SK-N-MC (cell line): ENCODE measurements at regions not wholly inside any gene's neighbourhood (a gene's known extent, or its start where the extent isn't known, plus 50 kb on each side); places are given as distances from the start of the nearest gene placed in this dataset.

Experiments
- EZH2 ChIP-seq: fragments of 200-600 bp; sonication (generic); IDR thresholded peaks from one replicate; pipeline ENCODE4 v1.6.1; 2017; ENCODE audit warnings: antibody characterized with exemption
- FOXP2 ChIP-seq: optimal IDR thresholded peaks from 2 replicates; pipeline ENCODE3; 2011; ENCODE audit warnings: mild to moderate bottlenecking, moderate library complexity; ENCODE audit not compliant: insufficient read depth; ENCODE audit errors: extremely low read length, control extremely low read depth
- POLR2AphosphoS5 ChIP-seq: IDR thresholded peaks from 2 replicates; pipeline ENCODE4 v1.6.1; 2012; ENCODE audit warnings: mild to moderate bottlenecking, low read depth, low read length, borderline replicate concordance

DNA sequence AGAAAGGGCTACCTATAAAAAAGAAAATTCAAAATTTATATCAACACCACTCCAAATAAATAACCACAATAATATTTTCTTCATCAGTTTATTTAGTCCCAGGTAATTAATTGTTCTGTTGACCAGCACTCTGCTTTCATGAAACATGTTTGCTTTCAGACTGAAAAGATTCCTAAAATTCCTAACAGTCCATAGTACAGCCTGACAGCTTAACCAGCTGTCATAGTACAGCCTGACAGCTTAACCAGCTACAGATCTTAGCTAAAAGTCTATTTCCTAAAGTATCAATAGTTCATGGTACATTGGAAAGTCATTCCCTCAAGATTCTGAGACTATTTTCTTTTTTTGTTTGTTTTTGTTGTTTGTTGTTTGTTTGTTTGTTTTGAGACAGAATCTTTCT lies 144.1 kb upstream of the DDX53 start:
- TF ChIP-seq EZH2, result no peak
- no peak for TF ChIP-seq POLR2AphosphoS5
- no peak for TF ChIP-seq FOXP2
